ENCODE measurements at regions not wholly inside any gene's neighbourhood (a gene's known extent, or its start where the extent isn't known, plus 50 kb on each side); places are given as distances from the start of the nearest gene placed in this dataset.

DNA sequence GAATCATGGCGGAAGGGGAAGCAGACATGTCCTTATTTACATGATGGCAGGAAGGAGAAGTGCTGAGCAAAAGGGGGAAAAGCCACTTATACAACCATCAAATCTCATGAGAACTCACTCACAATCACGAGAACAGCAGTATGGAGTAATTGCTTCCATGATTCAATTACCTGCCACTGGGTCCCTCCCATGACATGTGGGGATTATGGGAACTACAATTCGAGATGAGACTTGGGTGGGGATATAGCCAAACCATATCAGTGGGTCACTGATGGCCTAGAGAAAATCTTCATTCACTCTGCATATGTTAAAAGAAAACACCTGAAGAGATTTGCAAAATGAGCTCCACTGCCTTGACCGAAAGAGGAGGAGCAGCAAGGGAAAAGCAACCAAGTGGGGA lies 130.3 kb upstream of the FAM20A start:
- no peak overlapping the region for H4K91ac ChIP-seq (ENCODE audit: low read depth, low read length)
- peak overlapping the region; percentile 19 for H2BK12ac ChIP-seq (ENCODE audit: low read length)
- no peak for DNase-seq
- H2AK5ac ChIP-seq (ENCODE audit: low read length), result no peak overlapping the region
- no peak overlapping the region for H4K8ac ChIP-seq (ENCODE audit: low read depth, low read length)
- H3K27ac ChIP-seq (ENCODE audit: low read depth, low read length), result no peak overlapping the region
- H3K14ac ChIP-seq (ENCODE audit: low read length), result peak overlapping the region; percentile 5
- peaks cover 16 to 19% of the 10 kb centered on the region in 2 experiments for H3K4me1 ChIP-seq (ENCODE audit: control insufficient read depth in 1 of 2, insufficient read depth in 2 of 2, low read length in 2 of 2)
- no peak overlapping the region for H3K4me3 ChIP-seq (ENCODE audit: low read depth, low read length)
- H2AFZ ChIP-seq (ENCODE audit: insufficient read depth, low read length, poor library complexity), result no peak overlapping the region
- H3K79me2 ChIP-seq (ENCODE audit: control insufficient read depth, insufficient read depth, low read length, poor library complexity), result peaks cover 7% of the 10 kb centered on the region
- peaks cover 22% of the 10 kb centered on the region for H3K79me1 ChIP-seq (ENCODE audit: low read length)
- no peak overlapping the region for H4K12ac ChIP-seq (ENCODE audit: low read depth, low read length)
- no peaks in the 10 kb centered on the region for H3K36me3 ChIP-seq (ENCODE audit: control insufficient read depth in 1 of 2, insufficient read depth in 2 of 2, low read length in 2 of 2)
- H3K23ac ChIP-seq (ENCODE audit: low read length), result no peak overlapping the region
- H2BK5ac ChIP-seq (ENCODE audit: low read depth, low read length, poor library complexity), result no peak overlapping the region
- WGBS (ENCODE audit: extremely low coverage, insufficient coverage, insufficient read length), result no CpG with 5 or more reads among the region's 4 CpGs
- H3K18ac ChIP-seq (ENCODE audit: low read length), result no peak overlapping the region
- peak overlapping the region; percentile 11 for H2BK120ac ChIP-seq (ENCODE audit: insufficient read depth, low read length, poor library complexity)
- no peak overlapping the region for H3K9ac ChIP-seq (ENCODE audit: low read length)
- H3K4ac ChIP-seq (ENCODE audit: low read depth, low read length), result no peak overlapping the region
- H3K4me2 ChIP-seq (ENCODE audit: low read length), result no peak overlapping the region
- no peaks in the 10 kb centered on the region for H3K9me3 ChIP-seq (ENCODE audit: insufficient read depth, low read depth, low read length)
- no peaks in the 10 kb centered on the region for H3K27me3 ChIP-seq (ENCODE audit: insufficient read depth, low read length)

DNA sequence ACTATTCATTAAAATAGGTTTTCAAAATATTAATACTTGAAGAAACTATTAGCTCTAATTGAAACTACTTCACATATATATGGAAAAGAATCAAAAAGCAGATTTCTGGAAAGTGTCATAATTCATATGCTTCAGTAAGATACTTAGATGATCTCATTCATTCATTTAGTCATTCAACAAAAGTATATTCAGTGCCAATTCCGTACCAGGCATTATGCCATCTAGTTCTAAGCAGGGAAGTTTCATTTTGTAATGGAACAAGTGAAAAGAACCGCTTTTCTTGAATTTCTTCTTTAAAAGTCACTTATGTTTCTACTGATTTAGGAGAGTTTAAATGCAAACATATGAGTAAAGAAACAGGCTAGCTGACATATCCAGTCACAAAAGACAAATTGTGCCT lies 118.3 kb upstream of the FAM20A start:
- Histone ChIP-seq H3K23ac (ENCODE audit: low read length) (no peak overlapping the region), H3K9ac (ENCODE audit: low read length) (no peak overlapping the region), H3K14ac (ENCODE audit: low read length) (no peak overlapping the region), H2BK12ac (ENCODE audit: low read length) (no peak overlapping the region), H3K4me2 (ENCODE audit: low read length) (no peak overlapping the region), H4K91ac (ENCODE audit: low read depth, low read length) (no peak overlapping the region), H3K79me2 (ENCODE audit: control insufficient read depth, insufficient read depth, low read length, poor library complexity) (no peaks in the 10 kb centered on the region), H3K18ac (ENCODE audit: low read length) (no peak overlapping the region), H2BK120ac (ENCODE audit: insufficient read depth, low read length, poor library complexity) (no peak overlapping the region), H3K36me3 (ENCODE audit: control insufficient read depth in 1 of 2, insufficient read depth in 2 of 2, low read length in 2 of 2) (no peaks in the 10 kb centered on the region), H3K4me1 (ENCODE audit: control insufficient read depth in 1 of 2, insufficient read depth in 2 of 2, low read length in 2 of 2) (no peaks in the 10 kb centered on the region), H3K4ac (ENCODE audit: low read depth, low read length) (no peak overlapping the region), H2BK5ac (ENCODE audit: low read depth, low read length, poor library complexity) (no peak overlapping the region), H3K79me1 (ENCODE audit: low read length) (no peaks in the 10 kb centered on the region), H4K8ac (ENCODE audit: low read depth, low read length) (no peak overlapping the region), H2AK5ac (ENCODE audit: low read length) (no peak overlapping the region), H3K27me3 (ENCODE audit: insufficient read depth, low read length) (no peaks in the 10 kb centered on the region), H3K27ac (ENCODE audit: low read depth, low read length) (no peak overlapping the region), H2AFZ (ENCODE audit: insufficient read depth, low read length, poor library complexity) (no peak overlapping the region), H3K9me3 (ENCODE audit: insufficient read depth, low read depth, low read length) (no peaks in the 10 kb centered on the region), H4K12ac (ENCODE audit: low read depth, low read length) (no peak overlapping the region), H3K4me3 (ENCODE audit: low read depth, low read length) (no peak overlapping the region)
- no CpG with 5 or more reads among the region's 2 CpGs for WGBS (ENCODE audit: extremely low coverage, insufficient coverage, insufficient read length)
- DNase-seq, result no peak

DNA sequence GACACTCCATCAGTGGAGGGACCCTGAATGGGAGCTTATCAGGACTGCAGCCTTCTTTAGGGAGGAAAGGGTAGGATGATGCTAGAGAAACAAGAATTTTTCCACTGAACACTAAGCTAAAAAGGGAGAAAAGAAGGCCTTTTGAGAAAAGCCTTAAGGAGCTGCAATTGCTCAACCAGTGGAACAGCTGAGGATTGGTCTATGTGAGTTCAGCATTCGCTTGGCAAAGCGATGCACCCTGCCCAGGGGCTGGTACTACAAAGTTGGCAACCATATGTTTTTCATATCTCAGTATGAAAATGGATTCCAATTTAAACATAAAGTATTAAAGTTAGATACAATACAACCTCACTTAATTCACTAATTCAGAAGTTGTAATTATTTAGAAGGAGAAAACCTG lies 117.8 kb upstream of the FAM20A start:
- DNase-seq, result no peak
- H3K36me3 ChIP-seq (ENCODE audit: control insufficient read depth in 1 of 2, insufficient read depth in 2 of 2, low read length in 2 of 2), result no peaks in the 10 kb centered on the region
- H3K4ac ChIP-seq (ENCODE audit: low read depth, low read length), result no peak overlapping the region
- no peaks in the 10 kb centered on the region for H3K27me3 ChIP-seq (ENCODE audit: insufficient read depth, low read length)
- no peaks in the 10 kb centered on the region for H3K9me3 ChIP-seq (ENCODE audit: insufficient read depth, low read depth, low read length)
- H2BK5ac ChIP-seq (ENCODE audit: low read depth, low read length, poor library complexity), result no peak overlapping the region
- H2BK120ac ChIP-seq (ENCODE audit: insufficient read depth, low read length, poor library complexity), result no peak overlapping the region
- no peaks in the 10 kb centered on the region for H3K79me2 ChIP-seq (ENCODE audit: control insufficient read depth, insufficient read depth, low read length, poor library complexity)
- no peaks in the 10 kb centered on the region for H3K4me1 ChIP-seq (ENCODE audit: control insufficient read depth in 1 of 2, insufficient read depth in 2 of 2, low read length in 2 of 2)
- no peak overlapping the region for H3K4me3 ChIP-seq (ENCODE audit: low read depth, low read length)
- H2AK5ac ChIP-seq (ENCODE audit: low read length), result no peak overlapping the region
- no peak overlapping the region for H3K14ac ChIP-seq (ENCODE audit: low read length)
- H3K18ac ChIP-seq (ENCODE audit: low read length), result no peak overlapping the region
- H3K9ac ChIP-seq (ENCODE audit: low read length), result no peak overlapping the region
- H4K8ac ChIP-seq (ENCODE audit: low read depth, low read length), result no peak overlapping the region
- no peak overlapping the region for H2BK12ac ChIP-seq (ENCODE audit: low read length)
- no peaks in the 10 kb centered on the region for H3K79me1 ChIP-seq (ENCODE audit: low read length)
- H2AFZ ChIP-seq (ENCODE audit: insufficient read depth, low read length, poor library complexity), result no peak overlapping the region
- H3K23ac ChIP-seq (ENCODE audit: low read length), result no peak overlapping the region
- no peak overlapping the region for H3K4me2 ChIP-seq (ENCODE audit: low read length)
- no peak overlapping the region for H3K27ac ChIP-seq (ENCODE audit: low read depth, low read length)
- H4K12ac ChIP-seq (ENCODE audit: low read depth, low read length), result no peak overlapping the region
- WGBS (ENCODE audit: extremely low coverage, insufficient coverage, insufficient read length), result no CpG with 5 or more reads among the region's 2 CpGs
- no peak overlapping the region for H4K91ac ChIP-seq (ENCODE audit: low read depth, low read length)

DNA sequence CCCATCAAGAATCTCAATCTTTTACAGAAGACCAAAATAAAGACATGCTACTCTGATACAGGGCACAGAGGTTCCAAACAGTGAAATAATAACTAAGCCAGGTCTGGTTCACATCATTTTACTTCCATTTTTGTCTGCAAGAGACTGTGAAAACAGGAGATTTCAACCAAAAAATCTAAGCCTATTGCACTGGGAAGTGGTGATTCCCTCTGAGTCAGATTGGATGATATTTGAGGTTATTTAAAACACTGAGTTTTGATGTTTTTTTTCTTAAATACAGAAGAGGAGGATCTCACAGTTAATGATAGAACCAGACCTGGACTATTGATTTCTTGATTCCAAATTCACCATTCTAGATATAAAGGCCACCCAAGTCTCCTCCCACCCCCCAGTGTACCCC lies 117.3 kb upstream of the FAM20A start:
- Histone ChIP-seq H3K23ac (ENCODE audit: low read length) (no peak overlapping the region), H3K4me2 (ENCODE audit: low read length) (no peak overlapping the region), H3K4me1 (ENCODE audit: control insufficient read depth in 1 of 2, insufficient read depth in 2 of 2, low read length in 2 of 2) (no peaks in the 10 kb centered on the region), H4K91ac (ENCODE audit: low read depth, low read length) (no peak overlapping the region), H2BK12ac (ENCODE audit: low read length) (no peak overlapping the region), H3K14ac (ENCODE audit: low read length) (no peak overlapping the region), H3K9ac (ENCODE audit: low read length) (no peak overlapping the region), H3K27me3 (ENCODE audit: insufficient read depth, low read length) (no peaks in the 10 kb centered on the region), H4K12ac (ENCODE audit: low read depth, low read length) (no peak overlapping the region), H2AK5ac (ENCODE audit: low read length) (no peak overlapping the region), H3K4me3 (ENCODE audit: low read depth, low read length) (no peak overlapping the region), H4K8ac (ENCODE audit: low read depth, low read length) (no peak overlapping the region), H3K9me3 (ENCODE audit: insufficient read depth, low read depth, low read length) (no peaks in the 10 kb centered on the region), H3K27ac (ENCODE audit: low read depth, low read length) (no peak overlapping the region), H2BK120ac (ENCODE audit: insufficient read depth, low read length, poor library complexity) (no peak overlapping the region), H3K79me1 (ENCODE audit: low read length) (no peaks in the 10 kb centered on the region), H2AFZ (ENCODE audit: insufficient read depth, low read length, poor library complexity) (no peak overlapping the region), H3K36me3 (ENCODE audit: control insufficient read depth in 1 of 2, insufficient read depth in 2 of 2, low read length in 2 of 2) (no peaks in the 10 kb centered on the region), H3K18ac (ENCODE audit: low read length) (no peak overlapping the region), H2BK5ac (ENCODE audit: low read depth, low read length, poor library complexity) (no peak overlapping the region), H3K4ac (ENCODE audit: low read depth, low read length) (no peak overlapping the region), H3K79me2 (ENCODE audit: control insufficient read depth, insufficient read depth, low read length, poor library complexity) (no peaks in the 10 kb centered on the region)
- DNase-seq, result no peak

DNA sequence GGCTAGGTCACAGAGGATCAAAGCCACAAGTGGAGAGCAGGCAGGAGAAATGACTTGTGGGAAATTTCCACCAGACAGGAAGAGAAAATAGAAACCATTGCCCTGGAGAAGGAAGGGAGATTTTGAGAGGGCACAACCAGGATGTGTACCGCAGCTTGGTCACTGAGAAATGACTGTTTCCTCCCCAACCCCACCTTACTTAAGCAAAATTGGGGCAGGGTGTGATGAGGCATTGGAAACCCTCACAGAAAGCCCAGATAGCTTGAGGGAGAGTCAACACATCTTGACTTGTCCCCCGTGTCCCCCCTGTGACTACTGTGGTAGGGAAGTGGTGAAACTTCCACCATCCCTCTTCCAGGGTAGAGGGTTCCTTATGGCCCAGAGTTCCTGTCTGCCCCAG lies 113.5 kb upstream of the FAM20A start:
- Histone ChIP-seq H2BK120ac (ENCODE audit: insufficient read depth, low read length, poor library complexity) (no peak overlapping the region), H3K27ac (ENCODE audit: low read depth, low read length) (no peak overlapping the region), H2AK5ac (ENCODE audit: low read length) (no peak overlapping the region), H4K12ac (ENCODE audit: low read depth, low read length) (no peak overlapping the region), H3K79me1 (ENCODE audit: low read length) (no peaks in the 10 kb centered on the region), H2BK12ac (ENCODE audit: low read length) (no peak overlapping the region), H3K4ac (ENCODE audit: low read depth, low read length) (no peak overlapping the region), H3K18ac (ENCODE audit: low read length) (no peak overlapping the region), H3K23ac (ENCODE audit: low read length) (no peak overlapping the region), H4K91ac (ENCODE audit: low read depth, low read length) (no peak overlapping the region), H3K79me2 (ENCODE audit: control insufficient read depth, insufficient read depth, low read length, poor library complexity) (no peaks in the 10 kb centered on the region), H2BK5ac (ENCODE audit: low read depth, low read length, poor library complexity) (no peak overlapping the region), H3K14ac (ENCODE audit: low read length) (no peak overlapping the region), H3K9ac (ENCODE audit: low read length) (no peak overlapping the region), H4K8ac (ENCODE audit: low read depth, low read length) (no peak overlapping the region), H3K4me3 (ENCODE audit: low read depth, low read length) (no peak overlapping the region), H3K36me3 (ENCODE audit: control insufficient read depth in 1 of 2, insufficient read depth in 2 of 2, low read length in 2 of 2) (no peaks in the 10 kb centered on the region), H3K27me3 (ENCODE audit: insufficient read depth, low read length) (no peaks in the 10 kb centered on the region), H3K9me3 (ENCODE audit: insufficient read depth, low read depth, low read length) (no peaks in the 10 kb centered on the region), H3K4me2 (ENCODE audit: low read length) (no peak overlapping the region), H3K4me1 (ENCODE audit: control insufficient read depth in 1 of 2, insufficient read depth in 2 of 2, low read length in 2 of 2) (no peaks in the 10 kb centered on the region), H2AFZ (ENCODE audit: insufficient read depth, low read length, poor library complexity) (no peak overlapping the region)
- no peak for DNase-seq
- no CpG with 5 or more reads among the region's 2 CpGs for WGBS (ENCODE audit: extremely low coverage, insufficient coverage, insufficient read length)
